ENCODE measurements at regions not wholly inside any gene's neighbourhood (a gene's known extent, or its start where the extent isn't known, plus 50 kb on each side); places are given as distances from the start of the nearest gene placed in this dataset.
"Not testable (repeated sequence)": the region's sequence is repeated elsewhere in the genome, so short reads cannot be mapped to it uniquely, and the experiment has no call there.

GRCh38 chr9:94174164-94174563 is 84.9 kb upstream of the ZNF169 start:
- Mint-ChIP-seq H3K4me1 (peaks cover 64 to 93% of the 10 kb centered on the region in 2 donors), H3K4me3 (peak overlapping the region in 1 of 5 donors; percentile 18), H3K36me3 (peaks cover 0 to 10% (median 0%) of the 10 kb centered on the region in 3 donors), H3K27ac (peak overlapping the region in 3 of 6 donors; percentile 40 to 62 (median 53)), H3K9me3 (no peaks in the 10 kb centered on the region), H3K27me3 (ENCODE audit: low read depth in 3 of 3) (peaks cover 0 to 6% (median 0%) of the 10 kb centered on the region in 3 donors)
- no peak for DNase-seq

GRCh38 chr9:94175669-94176068 is 83.4 kb upstream of the ZNF169 start:
- peaks cover 0 to 10% (median 0%) of the 10 kb centered on the region in 3 donors for H3K36me3 Mint-ChIP-seq
- no peak for DNase-seq
- peak overlapping the region; percentile 38 to 71 (median 68) for H3K4me3 Mint-ChIP-seq

GRCh38 chr9:94176608-94177007 is 82.5 kb upstream of the ZNF169 start:
- H3K36me3 Mint-ChIP-seq: peaks cover 0 to 10% (median 0%) of the 10 kb centered on the region in 3 donors
- peak overlapping the region in 2 of 6 donors; percentile 7 to 80 for H3K27ac Mint-ChIP-seq
- H3K4me3 Mint-ChIP-seq: no peak overlapping the region
- H3K27me3 Mint-ChIP-seq (ENCODE audit: low read depth in 3 of 3): peaks cover 0 to 6% (median 2%) of the 10 kb centered on the region in 3 donors
- H3K4me1 Mint-ChIP-seq: peaks cover 64 to 92% of the 10 kb centered on the region in 2 donors
- no peaks in the 10 kb centered on the region for H3K9me3 Mint-ChIP-seq
- no peak for DNase-seq

More at GRCh38 chr9:94175669-94176068, 83.4 kb upstream of the ZNF169 start:
- Mint-ChIP-seq H3K9me3 (no peaks in the 10 kb centered on the region), H3K27ac (peak overlapping the region; percentile 15 to 83 (median 70)), H3K4me1 (peaks cover 62 to 91% of the 10 kb centered on the region in 2 donors), H3K27me3 (ENCODE audit: low read depth in 3 of 3) (peaks cover 0 to 6% (median 2%) of the 10 kb centered on the region in 3 donors)

- no peak overlapping the region for H3K4me3 Mint-ChIP-seq
- DNase-seq: no peak
Observed at GRCh38 chr9:94178927-94179326, 80.2 kb upstream of the ZNF169 start.

GRCh38 chr9:94181408-94182181 is 77.5 kb upstream of the ZNF169 start:
- Mint-ChIP-seq H3K27ac (peak overlapping the region in 5 of 6 donors; percentile 2 to 78 (median 66)), H3K27me3 (ENCODE audit: low read depth in 3 of 3) (peaks cover 0 to 2% (median 0%) of the 10 kb centered on the region in 3 donors), H3K4me1 (peaks cover 41 to 67% of the 10 kb centered on the region in 2 donors), H3K36me3 (peaks cover 0 to 9% (median 0%) of the 10 kb centered on the region in 3 donors), H3K4me3 (no peak overlapping the region), H3K9me3 (no peaks in the 10 kb centered on the region)
- DNase-seq: no peak

More at GRCh38 chr9:94178927-94179326, 80.2 kb upstream of the ZNF169 start:
- Mint-ChIP-seq H3K27me3 (ENCODE audit: low read depth in 3 of 3) (peaks cover 0 to 4% (median 2%) of the 10 kb centered on the region in 3 donors), H3K27ac (peak overlapping the region in 5 of 6 donors; percentile 11 to 61 (median 15)), H3K9me3 (no peaks in the 10 kb centered on the region), H3K36me3 (peaks cover 0 to 10% (median 0%) of the 10 kb centered on the region in 3 donors), H3K4me1 (peaks cover 63 to 90% of the 10 kb centered on the region in 2 donors)

GRCh38 chr9:94182532-94182931 is 76.6 kb upstream of the ZNF169 start:
- H3K36me3 Mint-ChIP-seq: no peaks in the 10 kb centered on the region
- no peaks in the 10 kb centered on the region for H3K9me3 Mint-ChIP-seq
- H3K4me1 Mint-ChIP-seq: peaks cover 37 to 58% of the 10 kb centered on the region in 2 donors
- no peak overlapping the region for H3K4me3 Mint-ChIP-seq
- H3K27me3 Mint-ChIP-seq (ENCODE audit: low read depth in 3 of 3): peaks cover 0 to 2% (median 0%) of the 10 kb centered on the region in 3 donors
- DNase-seq: no peak
- peak overlapping the region; percentile 3 to 78 (median 52) for H3K27ac Mint-ChIP-seq

- no peaks in the 10 kb centered on the region for H3K9me3 Mint-ChIP-seq
- no peak overlapping the region for H3K4me3 Mint-ChIP-seq
- no peaks in the 10 kb centered on the region for H3K36me3 Mint-ChIP-seq
- H3K27ac Mint-ChIP-seq: peak overlapping the region in 5 of 6 donors; percentile 10 to 76 (median 61)
- no peak for DNase-seq
- peaks cover 0 to 2% (median 0%) of the 10 kb centered on the region in 3 donors for H3K27me3 Mint-ChIP-seq (ENCODE audit: low read depth in 3 of 3)
- H3K4me1 Mint-ChIP-seq: peaks cover 37 to 55% of the 10 kb centered on the region in 2 donors
Observed at GRCh38 chr9:94183240-94183999, 75.7 kb upstream of the ZNF169 start.

GRCh38 chr9:94188246-94188645 is 70.9 kb upstream of the ZNF169 start:
- peaks cover 10 to 20% (median 13%) of the 10 kb centered on the region in 3 donors for H3K36me3 Mint-ChIP-seq
- H3K27me3 Mint-ChIP-seq (ENCODE audit: low read depth in 3 of 3): no peaks in the 10 kb centered on the region
- no peak for DNase-seq
- H3K4me3 Mint-ChIP-seq: no peak overlapping the region
- peak overlapping the region in 1 of 6 donors; percentile 37 for H3K27ac Mint-ChIP-seq
- H3K9me3 Mint-ChIP-seq: peaks cover 0 to 6% (median 1%) of the 10 kb centered on the region in 6 donors
- H3K4me1 Mint-ChIP-seq: peaks cover 4 to 16% of the 10 kb centered on the region in 2 donors

- not testable (repeated sequence) for H3K4me3 Mint-ChIP-seq; H3K4me1 Mint-ChIP-seq; DNase-seq; H3K27me3 Mint-ChIP-seq (ENCODE audit: low read depth in 3 of 3); H3K27ac Mint-ChIP-seq
- peaks cover 11 to 29% (median 20%) of the 10 kb centered on the region in 6 donors for H3K9me3 Mint-ChIP-seq
- peaks cover 19 to 48% (median 38%) of the 10 kb centered on the region in 3 donors for H3K36me3 Mint-ChIP-seq
Observed at GRCh38 chr9:94191706-94192105, 67.4 kb upstream of the ZNF169 start.

GRCh38 chr9:94198414-94198813 is 60.7 kb upstream of the ZNF169 start:
- Mint-ChIP-seq H3K9me3 (peaks cover 11 to 25% (median 18%) of the 10 kb centered on the region in 6 donors), H3K36me3 (peaks cover 9 to 34% (median 28%) of the 10 kb centered on the region in 3 donors), H3K27me3 (ENCODE audit: low read depth in 3 of 3) (no peaks in the 10 kb centered on the region), H3K27ac (no peak overlapping the region), H3K4me3 (no peak overlapping the region), H3K4me1 (no peaks in the 10 kb centered on the region)
- DNase-seq: no peak

GRCh38 chr9:94199776-94200175 is 59.3 kb upstream of the ZNF169 start:
- no peaks in the 10 kb centered on the region for H3K4me1 Mint-ChIP-seq
- peaks cover 9 to 25% (median 14%) of the 10 kb centered on the region in 6 donors for H3K9me3 Mint-ChIP-seq
- no peak for DNase-seq
- no peaks in the 10 kb centered on the region for H3K27me3 Mint-ChIP-seq (ENCODE audit: low read depth in 3 of 3)
- H3K36me3 Mint-ChIP-seq: peaks cover 13 to 23% (median 19%) of the 10 kb centered on the region in 3 donors
- no peak overlapping the region for H3K4me3 Mint-ChIP-seq
- no peak overlapping the region for H3K27ac Mint-ChIP-seq

- Mint-ChIP-seq H3K4me1 (no peaks in the 10 kb centered on the region), H3K9me3 (peaks cover 0 to 10% (median 5%) of the 10 kb centered on the region in 6 donors), H3K36me3 (peaks cover 0 to 4% (median 4%) of the 10 kb centered on the region in 3 donors), H3K4me3 (no peak overlapping the region), H3K27ac (peak overlapping the region in 1 of 6 donors; percentile 8), H3K27me3 (ENCODE audit: low read depth in 3 of 3) (peaks cover 0 to 3% (median 0%) of the 10 kb centered on the region in 3 donors)
- no peak for DNase-seq
Observed at GRCh38 chr9:94204174-94204573, 54.9 kb upstream of the ZNF169 start.

- DNase-seq: no peak
- peaks cover 0 to 4% (median 0%) of the 10 kb centered on the region in 3 donors for H3K36me3 Mint-ChIP-seq
- H3K4me1 Mint-ChIP-seq: no peaks in the 10 kb centered on the region
- no peak overlapping the region for H3K27ac Mint-ChIP-seq
- peaks cover 0 to 6% (median 0%) of the 10 kb centered on the region in 3 donors for H3K27me3 Mint-ChIP-seq (ENCODE audit: low read depth in 3 of 3)
- H3K4me3 Mint-ChIP-seq: no peak overlapping the region
- peaks cover 0 to 10% (median 5%) of the 10 kb centered on the region in 6 donors for H3K9me3 Mint-ChIP-seq
Observed at GRCh38 chr9:94207781-94208180, 51.3 kb upstream of the ZNF169 start.
